ENCODE measurements at regions not wholly inside any gene's neighbourhood (a gene's known extent, or its start where the extent isn't known, plus 50 kb on each side); places are given as distances from the start of the nearest gene placed in this dataset.

DNA sequence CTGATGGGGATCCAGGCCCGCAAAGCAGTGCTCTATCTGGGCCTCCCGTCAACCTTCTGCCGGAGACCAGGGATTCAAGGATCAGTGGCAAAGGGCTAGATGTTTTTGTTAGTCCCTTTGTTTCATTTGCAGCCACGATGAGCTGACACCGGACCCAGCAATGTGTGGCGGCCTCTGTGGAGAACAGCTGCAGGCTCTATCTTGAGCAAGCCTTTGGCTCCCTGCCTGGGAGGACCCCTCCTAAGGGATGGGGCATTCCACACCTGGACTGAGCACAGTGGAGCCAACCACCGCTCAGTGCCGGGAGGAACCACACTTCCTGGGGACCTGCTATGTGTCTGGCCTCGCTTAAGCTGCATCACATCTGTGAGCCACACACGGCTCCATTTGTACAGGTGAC lies 215.8 kb downstream of the RBFOX3 start:
- no peak for DNase-seq
- Histone ChIP-seq H3F3A (ENCODE audit: insufficient read depth, low read depth) (no peaks in the 10 kb centered on the region), H3K4me2 (no peak overlapping the region), H3K9me2 (ENCODE audit: insufficient read depth) (no peaks in the 10 kb centered on the region), H3K79me2 (ENCODE audit: low read depth) (no peaks in the 10 kb centered on the region), H2AFZ (no peak overlapping the region), H3K4me1 (replicated peaks; ENCODE audit: insufficient read depth) (no peaks in the 10 kb centered on the region), H3K27ac (no peak overlapping the region), H3K4me3 (no peak overlapping the region), H3K36me3 (ENCODE audit: low read depth) (no peaks in the 10 kb centered on the region), H3K27me3 (ENCODE audit: insufficient read depth, low read depth) (peaks cover 60% of the 10 kb centered on the region), H4K20me1 (ENCODE audit: insufficient read depth) (0 out of 2 replicates have a peak, but pooled peaks cover 3% of the 10 kb centered on the region), H3K9me3 (ENCODE audit: insufficient read depth, low read depth) (no peaks in the 10 kb centered on the region)
- intact Hi-C loops (cut with micrococcal nuclease; ENCODE audit: unreplicated experiment): no loop called here
- BruUV-seq (replicated peaks): no TSS peak
- no peak for TF ChIP-seq EZH2 (IDR thresholded peaks at IDR 0.05; ENCODE audit: low read depth)
- TF ChIP-seq, protein P1, sequence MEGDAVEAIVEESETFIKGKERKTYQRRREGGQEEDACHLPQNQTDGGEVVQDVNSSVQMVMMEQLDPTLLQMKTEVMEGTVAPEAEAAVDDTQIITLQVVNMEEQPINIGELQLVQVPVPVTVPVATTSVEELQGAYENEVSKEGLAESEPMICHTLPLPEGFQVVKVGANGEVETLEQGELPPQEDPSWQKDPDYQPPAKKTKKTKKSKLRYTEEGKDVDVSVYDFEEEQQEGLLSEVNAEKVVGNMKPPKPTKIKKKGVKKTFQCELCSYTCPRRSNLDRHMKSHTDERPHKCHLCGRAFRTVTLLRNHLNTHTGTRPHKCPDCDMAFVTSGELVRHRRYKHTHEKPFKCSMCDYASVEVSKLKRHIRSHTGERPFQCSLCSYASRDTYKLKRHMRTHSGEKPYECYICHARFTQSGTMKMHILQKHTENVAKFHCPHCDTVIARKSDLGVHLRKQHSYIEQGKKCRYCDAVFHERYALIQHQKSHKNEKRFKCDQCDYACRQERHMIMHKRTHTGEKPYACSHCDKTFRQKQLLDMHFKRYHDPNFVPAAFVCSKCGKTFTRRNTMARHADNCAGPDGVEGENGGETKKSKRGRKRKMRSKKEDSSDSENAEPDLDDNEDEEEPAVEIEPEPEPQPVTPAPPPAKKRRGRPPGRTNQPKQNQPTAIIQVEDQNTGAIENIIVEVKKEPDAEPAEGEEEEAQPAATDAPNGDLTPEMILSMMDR (conservative IDR thresholded peaks at IDR 0.05): no peak
- CTCF ChIA-PET: no interaction called here
- POLR2A ChIA-PET (ENCODE audit: unreplicated experiment): no interaction called here

GRCh38 chr17:79393358-79394052 lies 217.3 kb downstream of the RBFOX3 start:
- no peaks in the 10 kb centered on the region for H3K36me3 ChIP-seq (ENCODE audit: low read depth)
- no peaks in the 10 kb centered on the region for H3K9me3 ChIP-seq (ENCODE audit: insufficient read depth, low read depth)
- H3K9me2 ChIP-seq (ENCODE audit: insufficient read depth): no peaks in the 10 kb centered on the region
- TF ChIP-seq, protein P1 (conservative IDR thresholded peaks at IDR 0.05): peak; percentile 79
- TF ChIP-seq EZH2 (IDR thresholded peaks at IDR 0.05; ENCODE audit: low read depth): no peak
- H3K79me2 ChIP-seq (ENCODE audit: low read depth): no peaks in the 10 kb centered on the region
- intact Hi-C loops (cut with micrococcal nuclease; ENCODE audit: unreplicated experiment): loop anchor here (1.0 to 5.0 kb wide), 3 partner anchors 206 to 347 kb away; no protein-coding TSS in a partner anchor
- H3K27ac ChIP-seq: no peak overlapping the region
- DNase-seq: peak in 1 of 2 experiments; percentile 74
- ChIA-PET POLR2A (ENCODE audit: unreplicated experiment) (no interaction called here), CTCF (interaction anchor here (0.6 to 1.0 kb wide), 3 partner anchors 304 to 357 kb away, joined by 3 read pairs; no protein-coding TSS in a partner anchor)
- no peak overlapping the region for H3K4me2 ChIP-seq
- H3K27me3 ChIP-seq (ENCODE audit: insufficient read depth, low read depth): peaks cover 61% of the 10 kb centered on the region
- H3F3A ChIP-seq (ENCODE audit: insufficient read depth, low read depth): no peaks in the 10 kb centered on the region
- no peak overlapping the region for H3K4me3 ChIP-seq
- BruUV-seq (replicated peaks): no TSS peak
- H2AFZ ChIP-seq: no peak overlapping the region
- H4K20me1 ChIP-seq (ENCODE audit: insufficient read depth): 0 out of 2 replicates have a peak, but pooled peaks cover 3% of the 10 kb centered on the region
- no peaks in the 10 kb centered on the region for H3K4me1 ChIP-seq (replicated peaks; ENCODE audit: insufficient read depth)

DNA sequence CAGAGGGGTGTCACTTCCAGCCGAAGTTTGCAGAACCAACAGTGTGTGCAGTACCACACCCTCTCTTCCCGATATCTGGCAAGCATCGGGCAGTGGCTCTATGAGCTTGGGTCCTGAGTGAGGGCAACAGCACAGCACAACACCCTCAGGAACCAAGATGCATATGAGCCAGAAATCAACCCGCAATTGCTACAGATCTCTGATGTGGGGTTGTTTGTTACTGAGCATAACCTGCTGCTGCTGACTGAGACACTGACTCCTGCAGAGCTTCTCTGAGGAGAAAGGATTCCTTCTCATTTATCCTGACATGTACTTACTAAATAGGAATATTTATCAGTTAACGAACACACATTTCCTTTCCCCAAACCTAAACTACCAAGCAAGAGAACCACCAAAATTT lies 218.3 kb downstream of the RBFOX3 start:
- Histone ChIP-seq H3K9me3 (ENCODE audit: insufficient read depth, low read depth) (no peaks in the 10 kb centered on the region), H4K20me1 (ENCODE audit: insufficient read depth) (0 out of 2 replicates have a peak, but pooled peaks cover 3% of the 10 kb centered on the region), H2AFZ (no peak overlapping the region), H3K4me1 (replicated peaks; ENCODE audit: insufficient read depth) (no peaks in the 10 kb centered on the region), H3K4me3 (no peak overlapping the region), H3K4me2 (no peak overlapping the region), H3K9me2 (ENCODE audit: insufficient read depth) (no peaks in the 10 kb centered on the region), H3K79me2 (ENCODE audit: low read depth) (no peaks in the 10 kb centered on the region), H3F3A (ENCODE audit: insufficient read depth, low read depth) (no peaks in the 10 kb centered on the region), H3K27ac (no peak overlapping the region), H3K36me3 (ENCODE audit: low read depth) (no peaks in the 10 kb centered on the region), H3K27me3 (ENCODE audit: insufficient read depth, low read depth) (peaks cover 54% of the 10 kb centered on the region)
- CTCF ChIA-PET: interaction anchor here (1.0 to 2.5 kb wide), 3 partner anchors 305 to 331 kb away, joined by 3 to 13 read pairs (median 3); no protein-coding TSS in a partner anchor
- TF ChIP-seq EZH2 (IDR thresholded peaks at IDR 0.05; ENCODE audit: low read depth): no peak
- intact Hi-C loops (cut with micrococcal nuclease; ENCODE audit: unreplicated experiment): loop anchor here (5.0 kb wide), 2 partner anchors 205 to 315 kb away; no protein-coding TSS in a partner anchor
- no peak for DNase-seq
- BruUV-seq (replicated peaks): no TSS peak
- POLR2A ChIA-PET (ENCODE audit: unreplicated experiment): no interaction called here
